H9 (cell line): ENCODE measurements at regions not wholly inside any gene's neighbourhood (a gene's known extent, or its start where the extent isn't known, plus 50 kb on each side); places are given as distances from the start of the nearest gene placed in this dataset.

Source experiments
- DNase-seq: peaks from one replicate; pipeline ENCODE4 v3.0.0-alpha.2; 2017
- H2AFZ ChIP-seq: one replicate; pipeline ENCODE4 v1.6.1; 2013; ENCODE audit warnings: mild to moderate bottlenecking, low read length, control low read depth, moderate library complexity
- H2AK5ac ChIP-seq: 2 replicates; pipeline ENCODE4 v1.6.1; 2013; ENCODE audit warnings: low read length, control low read depth, mixed read lengths; ENCODE audit not compliant: insufficient read length
- H2BK120ac ChIP-seq: one replicate; pipeline ENCODE4 v1.6.1; 2013; ENCODE audit warnings: low read depth, mild to moderate bottlenecking, low read length, control low read depth, inconsistent platforms; ENCODE audit not compliant: poor library complexity, severe bottlenecking
- H2BK12ac ChIP-seq: 2 replicates; pipeline ENCODE4 v1.6.1; 2013; ENCODE audit warnings: low read length, control low read depth, mixed read lengths, low read depth; ENCODE audit not compliant: insufficient read length
- H2BK15ac ChIP-seq: 2 replicates; pipeline ENCODE4 v1.6.1; 2013; ENCODE audit warnings: low read depth, low read length, control low read depth
- H2BK20ac ChIP-seq: one replicate; pipeline ENCODE4 v1.6.1; 2013; ENCODE audit warnings: low read depth, mild to moderate bottlenecking, low read length, control low read depth, inconsistent platforms; ENCODE audit not compliant: poor library complexity, severe bottlenecking
- H2BK5ac ChIP-seq: 2 replicates; pipeline ENCODE4 v1.6.1; 2013; ENCODE audit warnings: low read length, control low read depth, mixed read lengths; ENCODE audit not compliant: insufficient read length
- H3K14ac ChIP-seq: 2 replicates; pipeline ENCODE4 v1.6.1; 2013; ENCODE audit warnings: low read length, control low read depth; ENCODE audit not compliant: insufficient read depth
- H3K18ac ChIP-seq: 2 replicates; pipeline ENCODE4 v1.6.1; 2013; ENCODE audit warnings: low read depth, mild to moderate bottlenecking, mixed read lengths, low read length, control low read depth; ENCODE audit not compliant: insufficient read length
- H3K23ac ChIP-seq: 2 replicates; pipeline ENCODE4 v1.6.1; 2013; ENCODE audit warnings: low read length, control low read depth, mixed read lengths, low read depth; ENCODE audit not compliant: insufficient read length
- H3K23me2 ChIP-seq: 2 replicates; pipeline ENCODE4 v1.6.1; 2013; ENCODE audit warnings: low read depth, mild to moderate bottlenecking, mixed read lengths, low read length, control low read depth; ENCODE audit not compliant: insufficient read length, poor library complexity, severe bottlenecking
- H3K27ac ChIP-seq: 2 replicates; pipeline ENCODE4 v1.5.1; 2013; ENCODE audit warnings: low read length, control low read depth, mixed read lengths, low read depth; ENCODE audit not compliant: insufficient read length
- H3K27me3 ChIP-seq: 2 replicates; pipeline ENCODE4 v1.6.1; 2013; ENCODE audit warnings: low read length, control low read depth, inconsistent platforms; ENCODE audit not compliant: insufficient read depth
- H3K4ac ChIP-seq: 2 replicates; pipeline ENCODE4 v1.6.1; 2013; ENCODE audit warnings: low read depth, mild to moderate bottlenecking, control low read depth, inconsistent platforms, low read length, moderate library complexity
- H3K4me1 ChIP-seq: 2 replicates; pipeline ENCODE4 v1.6.1; 2013; ENCODE audit warnings: low read length, control low read depth, inconsistent platforms; ENCODE audit not compliant: insufficient read depth
- H3K4me2 ChIP-seq: 2 replicates; pipeline ENCODE4 v1.6.1; 2013; ENCODE audit warnings: low read length, control low read depth, mixed read lengths; ENCODE audit not compliant: insufficient read length, insufficient read depth
- H3K56ac ChIP-seq: 2 replicates; pipeline ENCODE4 v1.6.1; 2013; ENCODE audit warnings: low read depth, mild to moderate bottlenecking, mixed read lengths, low read length, control low read depth; ENCODE audit not compliant: insufficient read length
- H3K79me1 ChIP-seq: 2 replicates; pipeline ENCODE4 v1.6.1; 2013; ENCODE audit warnings: low read depth, mild to moderate bottlenecking, moderate library complexity, low read length, control low read depth, inconsistent platforms; ENCODE audit not compliant: insufficient read depth, poor library complexity, severe bottlenecking
- H3K79me2 ChIP-seq: 2 replicates; pipeline ENCODE4 v1.6.1; 2013; ENCODE audit warnings: low read length, control low read depth, inconsistent platforms; ENCODE audit not compliant: insufficient read depth
- H3K9ac ChIP-seq: 2 replicates; pipeline ENCODE4 v1.6.1; 2013; ENCODE audit warnings: low read length, control low read depth, mixed read lengths; ENCODE audit not compliant: insufficient read length; ENCODE audit errors: extremely low read depth
- H3K9me3 ChIP-seq: one replicate; pipeline ENCODE4 v1.6.1; 2013; ENCODE audit warnings: low read depth, low read length, inconsistent platforms; ENCODE audit not compliant: control insufficient read depth
- H3T11ph ChIP-seq: one replicate; pipeline ENCODE4 v1.6.1; 2013; ENCODE audit warnings: mild to moderate bottlenecking, low read length, control low read depth, inconsistent platforms
- H4K20me1 ChIP-seq: one replicate; pipeline ENCODE4 v1.6.1; 2013; ENCODE audit not compliant: control insufficient read depth, insufficient read length, insufficient read depth
- H4K5ac ChIP-seq: 2 replicates; pipeline ENCODE4 v1.6.1; 2013; ENCODE audit warnings: low read depth, mild to moderate bottlenecking, mixed read lengths, low read length, control low read depth; ENCODE audit not compliant: insufficient read length
- H4K8ac ChIP-seq: replicated peaks from 2 replicates; pipeline ENCODE4 v1.6.1; 2013; ENCODE audit warnings: low read length, control low read depth, mixed read lengths, low read depth; ENCODE audit not compliant: insufficient read length
- H4K91ac ChIP-seq: 2 replicates; pipeline ENCODE4 v1.6.1; 2013; ENCODE audit warnings: low read depth, mild to moderate bottlenecking, moderate library complexity, mixed read lengths, low read length, control low read depth; ENCODE audit not compliant: insufficient read length
- H3K27ac Mint-ChIP-seq, 3 experiments: 2 replicates in 2 of 3; 3 replicates in 1 of 3; pipeline ENCODE4 v1.8.0; 2020 to 2021; ENCODE audit warnings: mixed read lengths in 3 of 3, mild to moderate bottlenecking in 1 of 3, moderate library complexity in 1 of 3
- H3K27me3 Mint-ChIP-seq: 2 replicates; pipeline ENCODE4 v1.8.0; 2021; ENCODE audit warnings: low read depth, mild to moderate bottlenecking, moderate library complexity, mixed read lengths
- H3K36me3 Mint-ChIP-seq, 3 experiments: 2 replicates in 2 of 3; 3 replicates in 1 of 3; pipeline ENCODE4 v1.8.0; 2020 to 2021; ENCODE audit warnings: low read depth in 3 of 3, mixed read lengths in 3 of 3; ENCODE audit not compliant: insufficient read depth in 1 of 3
- H3K4me1 Mint-ChIP-seq, 2 experiments: 2 replicates each; pipeline ENCODE4 v1.8.0; 2020; ENCODE audit warnings: mixed read lengths in 2 of 2
- H3K4me3 Mint-ChIP-seq, 2 experiments: 2 replicates in 1 of 2; 3 replicates in 1 of 2; pipeline ENCODE4 v1.8.0; 2020 to 2021; ENCODE audit warnings: mild to moderate bottlenecking in 2 of 2, mixed read lengths in 2 of 2, moderate library complexity in 1 of 2
- H3K9me3 Mint-ChIP-seq, 2 experiments: 2 replicates in 1 of 2; 3 replicates in 1 of 2; pipeline ENCODE4 v1.8.0; 2020; ENCODE audit warnings: mild to moderate bottlenecking in 2 of 2, mixed read lengths in 2 of 2, moderate library complexity in 1 of 2
- WGBS: extraction: QIAGEN DNeasy Blood & Tissue Kit; methylation state at CpG from one replicate; pipeline ENCODE4 v1.1.7; 2013; ENCODE audit warnings: missing lambda C conversion rate, low lambda C conversion rate, mixed read lengths; ENCODE audit not compliant: insufficient read length; ENCODE audit errors: extremely low coverage; 5-methylcytosine and 5-hydroxymethylcytosine counted together
- TF ChIP-seq, protein P1 (sequence below): fragments of 200-600 bp; sonication (generic); conservative IDR thresholded peaks from 3 replicates; pipeline ENCODE4 v1.8.0; 2021; ENCODE audit warnings: antibody characterized with exemption, mild to moderate bottlenecking

- no peaks in the 10 kb centered on the region for H3K79me2 ChIP-seq
- no peaks in the 10 kb centered on the region for H4K20me1 ChIP-seq
- no peak overlapping the region for H3K4me3 Mint-ChIP-seq
- H3K4me1 ChIP-seq: peaks cover 4% of the 10 kb centered on the region; the same call in 1 of the 2 replicates
- H2BK20ac ChIP-seq: no peak overlapping the region
- H2AFZ ChIP-seq: no peak overlapping the region
- H3K36me3 Mint-ChIP-seq: no peaks in the 10 kb centered on the region; a peak in 1 of 7 replicates
- no peak overlapping the region for H3K4me2 ChIP-seq
- H4K91ac ChIP-seq: no peak overlapping the region
- H3T11ph ChIP-seq: no peak overlapping the region
- no peak overlapping the region for H3K14ac ChIP-seq
- H3K18ac ChIP-seq: no peak overlapping the region
- H3K27me3 ChIP-seq: no peaks in the 10 kb centered on the region
- H2AK5ac ChIP-seq: no peak overlapping the region
- H4K8ac ChIP-seq: no peak overlapping the region
- peak overlapping the region in 1 of 3 experiments; percentile 86; a peak in 1 of 7 replicates for H3K27ac Mint-ChIP-seq
- H3K9ac ChIP-seq: no peak overlapping the region
- H3K56ac ChIP-seq: no peak overlapping the region
- no peak overlapping the region for H2BK15ac ChIP-seq
- no peak overlapping the region for H4K5ac ChIP-seq
- no peak overlapping the region for H2BK12ac ChIP-seq
- no peak overlapping the region for H2BK5ac ChIP-seq
- TF ChIP-seq, protein P1, sequence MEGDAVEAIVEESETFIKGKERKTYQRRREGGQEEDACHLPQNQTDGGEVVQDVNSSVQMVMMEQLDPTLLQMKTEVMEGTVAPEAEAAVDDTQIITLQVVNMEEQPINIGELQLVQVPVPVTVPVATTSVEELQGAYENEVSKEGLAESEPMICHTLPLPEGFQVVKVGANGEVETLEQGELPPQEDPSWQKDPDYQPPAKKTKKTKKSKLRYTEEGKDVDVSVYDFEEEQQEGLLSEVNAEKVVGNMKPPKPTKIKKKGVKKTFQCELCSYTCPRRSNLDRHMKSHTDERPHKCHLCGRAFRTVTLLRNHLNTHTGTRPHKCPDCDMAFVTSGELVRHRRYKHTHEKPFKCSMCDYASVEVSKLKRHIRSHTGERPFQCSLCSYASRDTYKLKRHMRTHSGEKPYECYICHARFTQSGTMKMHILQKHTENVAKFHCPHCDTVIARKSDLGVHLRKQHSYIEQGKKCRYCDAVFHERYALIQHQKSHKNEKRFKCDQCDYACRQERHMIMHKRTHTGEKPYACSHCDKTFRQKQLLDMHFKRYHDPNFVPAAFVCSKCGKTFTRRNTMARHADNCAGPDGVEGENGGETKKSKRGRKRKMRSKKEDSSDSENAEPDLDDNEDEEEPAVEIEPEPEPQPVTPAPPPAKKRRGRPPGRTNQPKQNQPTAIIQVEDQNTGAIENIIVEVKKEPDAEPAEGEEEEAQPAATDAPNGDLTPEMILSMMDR: no peak
- H2BK120ac ChIP-seq: no peak overlapping the region
- no peaks in the 10 kb centered on the region for H3K79me1 ChIP-seq
- H3K4ac ChIP-seq: no peak overlapping the region
- no peaks in the 10 kb centered on the region for H3K9me3 Mint-ChIP-seq
- no peak overlapping the region for H3K27ac ChIP-seq
- H3K23me2 ChIP-seq: no peaks in the 10 kb centered on the region
- no peak overlapping the region for H3K23ac ChIP-seq
- no peaks in the 10 kb centered on the region for H3K9me3 ChIP-seq
- no peak for DNase-seq
- no peaks in the 10 kb centered on the region for H3K27me3 Mint-ChIP-seq
- WGBS: no CpG with 5 or more reads among the region's 1 CpG
- peaks cover 17 to 18% of the 10 kb centered on the region in 2 experiments for H3K4me1 Mint-ChIP-seq
Measured at GRCh38 chr1:197845886-197846285, 56.5 kb upstream of the C1orf53 start.
